ENCODE measurements at regions not wholly inside any gene's neighbourhood (a gene's known extent, or its start where the extent isn't known, plus 50 kb on each side); places are given as distances from the start of the nearest gene placed in this dataset.

GRCh38 chr1:4330805-4331766 is 323.3 kb upstream of the AJAP1 start:
- DNase-seq, result no peak

- DNase-seq, result no peak
Observed at GRCh38 chr1:4331767-4332163, 322.6 kb upstream of the AJAP1 start.

DNA sequence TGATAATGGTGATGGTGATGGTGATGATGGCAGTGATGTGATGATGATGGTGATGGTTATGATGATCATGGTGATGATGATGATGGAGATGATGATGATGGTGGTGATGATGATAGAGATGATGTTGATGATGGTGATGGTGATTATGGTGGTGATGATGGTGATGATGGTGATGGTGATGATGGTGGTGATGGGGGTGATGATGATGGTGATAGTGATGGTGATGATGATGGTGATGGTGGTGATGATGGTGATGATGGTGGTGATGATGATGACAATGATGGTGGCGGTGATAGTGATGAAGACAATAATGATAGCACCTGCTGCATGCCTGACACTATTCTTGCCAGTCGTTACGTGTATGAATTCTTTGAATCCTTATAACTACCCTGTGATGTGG is 317.9 kb upstream of the AJAP1 start:
- no peak for DNase-seq

DNA sequence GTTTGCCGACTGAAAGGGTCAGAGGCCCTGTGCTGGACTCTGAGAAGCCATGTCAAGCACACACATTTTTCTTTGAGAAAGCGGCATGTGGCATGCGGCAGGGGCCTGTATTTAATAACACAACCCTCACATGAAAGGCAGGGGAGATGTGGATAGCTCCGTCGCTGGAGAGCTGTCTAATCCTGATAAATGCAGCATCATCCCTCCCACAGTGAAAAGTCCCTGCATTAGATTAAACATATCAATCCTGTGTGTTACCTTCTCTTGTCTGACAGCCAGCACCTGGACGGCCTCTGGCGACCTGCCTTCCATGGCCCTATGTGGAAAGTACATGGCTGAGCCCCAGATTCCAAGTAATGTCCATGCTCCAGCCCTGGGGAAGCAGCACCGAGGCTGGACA is 313.0 kb upstream of the AJAP1 start:
- DNase-seq, result no peak

DNA sequence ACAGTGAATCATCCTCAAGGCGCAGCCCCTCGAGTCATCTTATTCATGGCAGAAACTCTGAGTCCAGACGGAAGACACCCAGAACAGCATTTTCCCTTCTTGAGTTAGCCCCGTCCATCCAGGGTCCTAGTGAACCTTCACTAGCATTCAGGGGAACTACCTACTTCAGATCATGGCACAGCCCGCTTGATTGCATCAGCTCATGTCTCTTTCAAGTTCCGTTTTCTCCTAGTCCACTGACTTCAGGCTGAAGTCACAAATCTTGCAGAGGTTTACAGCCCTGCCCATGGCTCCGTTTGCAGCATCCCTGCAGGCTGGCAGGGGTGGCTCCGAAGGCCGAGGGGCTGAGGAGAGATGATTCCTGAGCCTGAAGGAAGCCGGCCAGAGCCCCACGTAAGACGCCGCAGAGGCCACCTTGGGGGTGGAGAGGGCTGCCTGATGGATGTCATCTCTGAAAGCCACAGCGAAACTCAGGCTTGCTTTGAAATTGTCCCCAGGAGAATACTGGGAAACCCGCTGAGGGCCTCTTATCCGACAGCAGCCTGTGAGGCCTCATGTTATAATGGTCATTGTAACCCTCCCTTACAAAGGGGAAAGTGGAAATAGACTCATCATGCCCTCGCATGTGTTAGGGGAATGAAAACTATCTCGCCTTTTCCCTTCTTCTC is 310.2 kb upstream of the AJAP1 start:
- DNase-seq, result no peak

DNA sequence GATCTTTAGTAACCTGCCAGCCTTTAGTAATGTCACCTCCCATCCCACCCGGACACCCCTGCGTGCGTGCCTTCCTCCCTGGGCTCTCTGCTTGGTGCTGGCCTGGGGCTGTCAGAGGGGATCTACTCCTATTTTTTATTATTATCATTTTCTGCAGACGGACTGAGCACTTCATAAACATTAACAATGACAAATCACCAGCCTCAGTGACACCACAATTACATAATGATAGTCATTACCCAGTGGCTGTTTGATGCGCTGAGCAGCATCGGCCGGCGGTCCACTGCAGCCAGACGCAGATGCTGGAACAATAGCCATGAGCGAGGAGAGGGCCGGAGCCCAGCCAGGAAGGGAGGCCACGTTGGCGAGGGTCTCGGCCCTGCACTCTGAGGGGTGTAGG is 309.3 kb upstream of the AJAP1 start:
- DNase-seq, result no peak

- DNase-seq, result no peak
Observed at GRCh38 chr1:4346131-4346530, 308.3 kb upstream of the AJAP1 start.

GRCh38 chr1:4351453-4351852 is 303.0 kb upstream of the AJAP1 start:
- DNase-seq, result no peak

GRCh38 chr1:4353090-4353856 is 301.1 kb upstream of the AJAP1 start:
- DNase-seq, result no peak

DNA sequence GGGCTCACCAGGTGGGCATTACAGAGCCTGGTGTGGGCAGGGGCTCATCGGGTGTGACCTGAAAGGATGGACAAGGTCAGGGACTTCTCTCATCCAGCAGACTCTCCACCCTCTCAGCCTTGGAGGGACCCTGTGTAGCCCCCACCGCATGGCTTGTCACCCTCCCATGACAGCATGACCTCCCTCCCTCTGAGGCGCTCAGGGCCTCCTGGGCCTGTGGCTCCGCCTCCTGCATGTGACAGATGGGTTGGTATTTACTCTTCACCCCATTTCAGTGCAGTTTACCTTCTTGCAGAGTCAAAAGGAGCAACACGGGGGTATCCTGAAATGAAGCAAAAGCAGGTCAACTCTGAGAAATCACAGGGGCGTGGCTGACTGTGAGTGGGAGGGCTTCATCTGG is 298.6 kb upstream of the AJAP1 start:
- no peak for DNase-seq

DNA sequence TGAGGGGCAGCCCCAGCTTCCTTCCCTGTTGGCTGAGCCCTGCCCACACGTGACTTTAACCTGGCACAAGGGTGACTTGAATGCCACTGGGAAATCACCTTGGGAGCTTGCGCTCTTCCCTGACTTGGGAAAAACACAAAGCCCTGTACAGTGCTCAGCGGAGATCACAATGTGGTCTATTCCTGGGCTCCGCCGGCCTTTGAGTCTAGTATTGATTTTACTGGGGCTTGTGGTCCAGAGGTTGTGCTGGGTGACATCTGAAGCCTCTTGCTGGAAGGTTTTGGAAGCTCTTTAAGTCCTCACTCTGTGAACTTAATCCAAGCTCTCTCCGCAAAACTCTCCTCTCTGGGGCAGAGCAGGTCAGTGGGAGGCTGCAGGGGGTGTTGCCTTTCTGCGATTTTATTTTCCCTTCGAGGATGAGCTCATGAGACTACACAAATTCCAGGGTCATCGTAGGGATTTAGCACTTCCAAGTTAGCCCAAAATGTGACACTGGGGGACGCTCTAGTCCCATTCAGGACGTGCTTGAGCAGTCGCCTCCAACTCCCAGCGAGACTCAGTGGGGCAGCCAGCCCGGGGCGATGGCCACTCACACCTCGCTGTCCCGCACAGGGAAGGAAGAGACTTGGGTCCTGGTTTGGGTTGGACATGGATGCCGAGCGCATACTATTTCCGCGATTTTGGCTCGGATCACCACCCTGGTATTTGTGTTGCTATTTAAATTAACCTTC is 291.9 kb upstream of the AJAP1 start:
- DNase-seq, result no peak

DNA sequence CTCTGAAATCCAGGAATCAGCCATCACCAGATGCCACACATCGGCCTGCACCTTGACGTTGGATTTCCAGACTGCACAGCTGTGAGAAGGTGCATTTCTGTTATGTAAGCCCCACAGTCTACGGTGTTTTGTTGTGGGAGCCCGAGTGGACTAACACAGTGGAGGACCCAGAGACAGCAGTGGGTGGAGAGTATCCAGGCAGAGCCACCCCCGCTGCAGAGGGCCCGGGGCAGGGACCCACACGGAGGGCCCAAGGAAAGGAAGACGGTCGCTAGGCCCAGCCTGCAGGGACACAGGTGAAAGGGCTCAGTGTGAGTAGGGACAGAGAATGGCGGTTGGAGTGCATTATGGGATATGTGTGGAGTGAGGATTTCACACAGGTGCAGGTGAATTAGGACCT is 288.3 kb upstream of the AJAP1 start:
- no peak for DNase-seq

- no peak for DNase-seq
Observed at GRCh38 chr1:4367230-4367777, 287.1 kb upstream of the AJAP1 start.

GRCh38 chr1:4369335-4369734 is 285.1 kb upstream of the AJAP1 start:
- DNase-seq, result no peak

- no peak for DNase-seq
Observed at GRCh38 chr1:4371849-4372248, 282.6 kb upstream of the AJAP1 start.

GRCh38 chr1:4375812-4376211 is 278.6 kb upstream of the AJAP1 start:
- DNase-seq, result no peak

DNA sequence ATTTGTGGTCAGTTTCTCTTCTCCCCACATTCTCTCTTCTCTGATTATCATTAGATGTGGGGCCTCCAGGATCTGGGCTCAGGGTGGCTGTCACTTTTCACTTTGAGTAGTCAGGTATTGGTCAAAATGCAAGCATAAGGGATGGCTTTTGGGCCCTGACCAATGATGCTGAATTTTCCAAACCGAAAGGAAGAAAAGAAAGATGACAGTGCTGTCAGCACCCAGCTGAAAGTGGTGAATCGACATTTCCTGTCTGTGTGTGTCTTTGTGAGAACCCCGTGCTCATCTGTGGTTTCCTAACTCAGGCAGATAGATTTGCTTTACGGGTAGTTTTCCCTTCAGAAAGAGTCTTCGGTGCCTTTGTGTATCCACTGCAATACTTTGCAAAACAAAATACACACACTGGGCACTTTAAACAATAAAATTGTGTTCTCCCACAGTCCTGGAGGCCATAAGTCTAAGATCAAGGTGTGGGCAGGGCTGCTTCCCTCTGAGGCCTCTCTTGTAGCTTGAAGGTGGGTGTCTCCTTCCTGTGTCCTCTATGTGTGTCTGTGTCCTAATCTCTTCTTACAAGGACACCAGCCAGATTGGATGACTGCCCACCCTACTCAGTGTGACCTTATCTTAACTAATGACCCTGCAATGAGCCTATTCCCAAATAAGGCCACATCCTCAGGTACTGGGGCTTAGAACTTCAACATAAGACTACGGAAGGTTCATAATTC is 274.8 kb upstream of the AJAP1 start:
- DNase-seq, result no peak

GRCh38 chr1:4380564-4381168 is 273.7 kb upstream of the AJAP1 start:
- DNase-seq, result no peak

- no peak for DNase-seq
Observed at GRCh38 chr1:4393191-4393590, 261.2 kb upstream of the AJAP1 start.

DNA sequence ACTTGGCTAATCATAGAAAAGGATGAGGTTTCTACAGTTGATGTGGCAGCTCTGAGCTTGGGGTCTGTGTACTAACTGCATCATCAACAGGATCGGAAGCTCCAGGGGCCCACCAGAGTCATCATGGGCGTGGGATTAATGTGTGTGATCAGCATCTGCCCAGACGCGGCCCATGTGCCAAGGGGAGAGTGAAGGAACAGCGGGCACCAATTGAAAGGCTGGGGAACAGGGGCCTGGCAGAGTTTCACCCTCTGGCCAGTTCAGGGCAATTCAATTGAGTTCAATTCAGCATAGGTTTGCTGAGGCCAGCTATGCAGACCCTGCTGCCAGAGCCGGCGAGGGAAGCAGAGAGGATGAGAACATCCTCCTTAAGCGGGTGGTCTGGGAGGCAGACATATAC is 260.0 kb upstream of the AJAP1 start:
- no peak for DNase-seq

DNA sequence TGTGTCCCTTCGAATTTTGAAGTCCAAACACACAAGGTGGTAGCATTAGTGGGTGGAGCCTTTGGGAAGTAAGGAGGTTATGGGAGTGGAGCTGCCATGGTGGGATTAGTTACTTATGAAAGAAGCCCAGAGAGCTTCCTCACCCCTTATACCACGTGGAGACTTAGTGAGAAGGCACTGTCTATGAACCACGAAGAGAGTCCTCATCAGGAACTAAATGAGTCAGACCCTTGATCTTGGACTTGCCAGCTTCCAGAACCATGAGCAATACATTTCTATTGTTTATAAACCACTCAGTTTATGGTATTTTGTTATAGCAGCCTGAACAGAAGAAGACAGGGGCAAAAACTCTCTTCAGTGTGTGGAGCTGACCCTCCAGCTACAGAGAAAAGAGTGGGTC is 259.3 kb upstream of the AJAP1 start:
- DNase-seq, result no peak

Data from NCI-H187 treated with DMSO at 0.1 percent for 48 hours (cell line).